ENCODE measurements at regions not wholly inside any gene's neighbourhood (a gene's known extent, or its start where the extent isn't known, plus 50 kb on each side); places are given as distances from the start of the nearest gene placed in this dataset.

- TF ChIP-seq EZH2 (IDR thresholded peaks at IDR 0.05; ENCODE audit: low read length, missing control alignments) (no peak), CTCF (conservative IDR thresholded peaks at IDR 0.05 in 1 of 2, IDR thresholded peaks at IDR 0.05 in 1 of 2; ENCODE audit: low read depth in 1 of 2, low read length in 2 of 2) (no peak)
Measured at GRCh38 chr11:25855916-25856315, 476.0 kb upstream of the ANO3 start.

Data from fibroblast of lung (primary cell).